Adrenal gland (tissue), 5 donors: ENCODE measurements at regions not wholly inside any gene's neighbourhood (a gene's known extent, or its start where the extent isn't known, plus 50 kb on each side); places are given as distances from the start of the nearest gene placed in this dataset.

ENCODE experiments used
- POLR2A ChIP-seq, 2 donors: fragments of 450-650 bp; IDR thresholded peaks; one replicate each; pipeline ENCODE4 v1.6.1; 2017; ENCODE audit warnings: antibody characterized with exemption in 2 of 2, mild to moderate bottlenecking in 2 of 2, moderate library complexity in 1 of 2
- TF ChIP-seq, protein P1 (sequence below), 6 experiments: fragments of 450-650 bp in 4 of 6; fragments of 200-600 bp in 2 of 6; sonication (generic) in 1 of 6; IDR thresholded peaks; 1 replicate in 5 of 6; 2 replicates in 1 of 6; pipeline versions ENCODE4 v1.5.1 to v1.8.0; 2016 to 2021; ENCODE audit warnings: antibody characterized with exemption in 6 of 6, mild to moderate bottlenecking in 2 of 6, moderate library complexity in 1 of 6
- donor health status: DM: no; HTN: no; CAD: no.

DNA sequence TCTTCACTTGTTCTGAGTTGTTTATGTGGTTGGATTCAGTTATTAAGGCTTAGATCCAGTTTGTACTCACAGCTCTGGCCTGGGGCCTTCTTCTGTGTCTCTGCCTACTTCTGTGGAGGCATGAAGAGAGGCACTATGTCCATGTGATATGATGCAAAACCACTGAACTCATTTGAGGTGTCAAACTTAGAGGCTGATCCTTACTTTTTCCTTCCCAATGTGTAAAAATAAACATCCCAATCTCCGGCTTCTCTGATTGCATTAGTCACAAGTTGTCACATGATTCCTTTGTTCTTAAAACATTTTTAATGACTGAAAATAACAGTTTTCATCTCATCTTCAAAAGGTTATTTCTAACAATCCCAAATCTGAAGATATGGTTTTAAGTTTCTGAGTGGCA is 276.0 kb upstream of the RGMB start:
- no peak for TF ChIP-seq POLR2A (IDR thresholded peaks at IDR 0.05)
- TF ChIP-seq, protein P1, sequence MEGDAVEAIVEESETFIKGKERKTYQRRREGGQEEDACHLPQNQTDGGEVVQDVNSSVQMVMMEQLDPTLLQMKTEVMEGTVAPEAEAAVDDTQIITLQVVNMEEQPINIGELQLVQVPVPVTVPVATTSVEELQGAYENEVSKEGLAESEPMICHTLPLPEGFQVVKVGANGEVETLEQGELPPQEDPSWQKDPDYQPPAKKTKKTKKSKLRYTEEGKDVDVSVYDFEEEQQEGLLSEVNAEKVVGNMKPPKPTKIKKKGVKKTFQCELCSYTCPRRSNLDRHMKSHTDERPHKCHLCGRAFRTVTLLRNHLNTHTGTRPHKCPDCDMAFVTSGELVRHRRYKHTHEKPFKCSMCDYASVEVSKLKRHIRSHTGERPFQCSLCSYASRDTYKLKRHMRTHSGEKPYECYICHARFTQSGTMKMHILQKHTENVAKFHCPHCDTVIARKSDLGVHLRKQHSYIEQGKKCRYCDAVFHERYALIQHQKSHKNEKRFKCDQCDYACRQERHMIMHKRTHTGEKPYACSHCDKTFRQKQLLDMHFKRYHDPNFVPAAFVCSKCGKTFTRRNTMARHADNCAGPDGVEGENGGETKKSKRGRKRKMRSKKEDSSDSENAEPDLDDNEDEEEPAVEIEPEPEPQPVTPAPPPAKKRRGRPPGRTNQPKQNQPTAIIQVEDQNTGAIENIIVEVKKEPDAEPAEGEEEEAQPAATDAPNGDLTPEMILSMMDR (IDR thresholded peaks at IDR 0.05), result no peak
